Trophoblast cell (in vitro differentiated cells and primary cell): ENCODE measurements at regions not wholly inside any gene's neighbourhood (a gene's known extent, or its start where the extent isn't known, plus 50 kb on each side); places are given as distances from the start of the nearest gene placed in this dataset.

ENCODE experiments used
- DNase-seq, 2 donors: peaks; one replicate each; pipeline ENCODE4 v3.0.0-alpha.2; 2016
- H2AFZ ChIP-seq: 2 replicates; pipeline ENCODE4 v1.6.1; 2013; ENCODE audit warnings: low read length, moderate library complexity, mild to moderate bottlenecking; ENCODE audit not compliant: insufficient read depth, poor library complexity
- H2AK5ac ChIP-seq: 2 replicates; pipeline ENCODE4 v1.6.1; 2013; ENCODE audit warnings: mild to moderate bottlenecking, low read length
- H2BK120ac ChIP-seq: 2 replicates; pipeline ENCODE4 v1.6.1; 2013; ENCODE audit warnings: low read length, mild to moderate bottlenecking, moderate library complexity; ENCODE audit not compliant: insufficient read depth, poor library complexity
- H2BK12ac ChIP-seq: 2 replicates; pipeline ENCODE4 v1.6.1; 2013; ENCODE audit warnings: mild to moderate bottlenecking, low read length, moderate library complexity
- H2BK5ac ChIP-seq: 2 replicates; pipeline ENCODE4 v1.6.1; 2013; ENCODE audit warnings: low read length, low read depth, moderate library complexity, mild to moderate bottlenecking; ENCODE audit not compliant: poor library complexity
- H3K14ac ChIP-seq: 2 replicates; pipeline ENCODE4 v1.6.1; 2013; ENCODE audit warnings: mild to moderate bottlenecking, low read length
- H3K18ac ChIP-seq: 2 replicates; pipeline ENCODE4 v1.6.1; 2013; ENCODE audit warnings: mild to moderate bottlenecking, low read length
- H3K23ac ChIP-seq: 2 replicates; pipeline ENCODE4 v1.6.1; 2013; ENCODE audit warnings: low read length
- H3K27ac ChIP-seq: 2 replicates; pipeline ENCODE4 v1.5.1; 2013; ENCODE audit warnings: low read depth, mild to moderate bottlenecking, inconsistent platforms, low read length, moderate library complexity
- H3K27me3 ChIP-seq: 2 replicates; pipeline ENCODE4 v1.6.1; 2013; ENCODE audit warnings: inconsistent platforms, mild to moderate bottlenecking, low read length, moderate library complexity; ENCODE audit not compliant: insufficient read depth
- H3K36me3 ChIP-seq, 2 experiments: 1 replicate in 1 of 2; 2 replicates in 1 of 2; pipeline ENCODE4 v1.6.1; 2013; ENCODE audit warnings: low read length in 2 of 2, mild to moderate bottlenecking in 2 of 2, moderate library complexity in 1 of 2; ENCODE audit not compliant: insufficient read depth in 2 of 2, control insufficient read depth in 1 of 2
- H3K4ac ChIP-seq: 2 replicates; pipeline ENCODE4 v1.6.1; 2013; ENCODE audit warnings: low read depth, mild to moderate bottlenecking, low read length, moderate library complexity
- H3K4me1 ChIP-seq, 2 experiments: 1 replicate in 1 of 2; 2 replicates in 1 of 2; pipeline ENCODE4 v1.6.1; 2013; ENCODE audit warnings: low read length in 2 of 2, mild to moderate bottlenecking in 2 of 2, moderate library complexity in 1 of 2; ENCODE audit not compliant: insufficient read depth in 2 of 2, control insufficient read depth in 1 of 2
- H3K4me2 ChIP-seq: 2 replicates; pipeline ENCODE4 v1.6.1; 2013; ENCODE audit warnings: inconsistent platforms, mild to moderate bottlenecking, low read length, moderate library complexity
- H3K4me3 ChIP-seq: 2 replicates; pipeline ENCODE4 v1.5.1; 2013; ENCODE audit warnings: mild to moderate bottlenecking, low read depth, low read length, inconsistent platforms
- H3K79me1 ChIP-seq: one replicate; pipeline ENCODE4 v1.6.1; 2013; ENCODE audit warnings: low read length
- H3K79me2 ChIP-seq: 2 replicates; pipeline ENCODE4 v1.6.1; 2013; ENCODE audit warnings: low read length, mild to moderate bottlenecking; ENCODE audit not compliant: control insufficient read depth, insufficient read depth, poor library complexity
- H3K9ac ChIP-seq: 2 replicates; pipeline ENCODE4 v1.6.1; 2013; ENCODE audit warnings: mild to moderate bottlenecking, low read length
- H3K9me3 ChIP-seq: 2 replicates; pipeline ENCODE4 v1.6.1; 2013; ENCODE audit warnings: low read depth, mild to moderate bottlenecking, control low read depth, inconsistent platforms, low read length; ENCODE audit not compliant: insufficient read depth
- H4K12ac ChIP-seq: 2 replicates; pipeline ENCODE4 v1.6.1; 2013; ENCODE audit warnings: low read depth, mild to moderate bottlenecking, low read length, moderate library complexity
- H4K8ac ChIP-seq: 2 replicates; pipeline ENCODE4 v1.6.1; 2013; ENCODE audit warnings: low read depth, mild to moderate bottlenecking, low read length, moderate library complexity
- H4K91ac ChIP-seq: one replicate; pipeline ENCODE4 v1.6.1; 2013; ENCODE audit warnings: low read depth, mild to moderate bottlenecking, low read length, moderate library complexity
- WGBS: extraction: QIAGEN DNeasy Blood & Tissue Kit; methylation state at CpG from one replicate; pipeline ENCODE4 v1.1.7; 2013; ENCODE audit warnings: missing lambda C conversion rate; ENCODE audit not compliant: insufficient read length, insufficient coverage; ENCODE audit errors: extremely low coverage; 5-methylcytosine and 5-hydroxymethylcytosine counted together

DNA sequence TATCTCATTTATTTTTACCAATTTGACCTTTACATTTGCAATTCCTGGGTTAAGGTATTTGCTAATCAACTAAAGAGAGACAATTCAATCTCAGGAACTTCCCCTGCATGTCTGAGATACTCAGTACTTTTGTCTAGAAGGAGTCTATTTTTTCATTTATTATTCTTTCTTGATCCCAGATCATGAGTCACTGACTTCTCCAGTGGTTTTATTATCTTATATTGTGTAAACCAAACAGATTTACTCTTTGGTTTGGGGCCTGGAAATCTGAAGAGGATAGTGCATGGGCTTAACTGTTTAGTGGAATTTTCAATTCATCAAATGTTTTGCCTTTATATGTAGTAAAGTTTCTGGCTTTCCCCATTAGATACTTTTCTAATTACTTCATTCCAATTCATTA is 185.4 kb downstream of the ALG10B start:
- no peak overlapping the region for H3K4me2 ChIP-seq

DNA sequence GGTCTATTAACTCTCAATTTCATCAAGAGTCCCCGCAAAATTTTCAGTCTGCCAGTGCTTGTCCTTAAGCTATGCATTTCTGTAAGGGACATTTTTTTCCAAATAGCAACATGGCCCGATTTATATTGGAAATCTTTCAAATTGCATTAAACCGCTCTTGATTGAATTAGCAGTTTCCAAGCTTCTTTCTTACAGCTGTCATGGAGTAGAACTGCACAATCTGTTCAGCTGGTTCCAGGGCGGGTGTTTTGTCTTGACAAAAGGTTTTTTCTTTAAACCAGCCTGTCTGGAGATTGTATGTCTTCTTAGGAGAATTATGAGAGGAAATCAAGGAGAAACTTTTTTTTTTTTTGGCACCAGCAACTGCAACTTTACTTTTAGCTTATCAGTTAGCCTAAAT is 185.8 kb downstream of the ALG10B start:
- Histone ChIP-seq H4K91ac (no peak overlapping the region), H2BK5ac (no peak overlapping the region), H3K36me3 (no peaks in the 10 kb centered on the region), H3K79me1 (no peaks in the 10 kb centered on the region), H3K18ac (no peak overlapping the region), H3K9ac (no peak overlapping the region), H3K14ac (no peak overlapping the region), H3K9me3 (no peaks in the 10 kb centered on the region), H2AK5ac (no peak overlapping the region), H3K4me2 (no peak overlapping the region), H3K79me2 (no peaks in the 10 kb centered on the region), H3K27ac (no peak overlapping the region), H3K27me3 (no peaks in the 10 kb centered on the region), H3K23ac (no peak overlapping the region), H2AFZ (no peak overlapping the region), H2BK120ac (no peak overlapping the region), H3K4me1 (no peaks in the 10 kb centered on the region), H3K4me3 (no peak overlapping the region), H4K12ac (no peak overlapping the region), H2BK12ac (no peak overlapping the region), H3K4ac (no peak overlapping the region), H4K8ac (no peak overlapping the region)
- no CpG with 5 or more reads among the region's 4 CpGs for WGBS
- DNase-seq: no peak

More for the DNA sequence above, 185.4 kb downstream of the ALG10B start:
- Histone ChIP-seq H3K4me3 (no peak overlapping the region), H3K36me3 (no peaks in the 10 kb centered on the region), H3K23ac (no peak overlapping the region), H2BK5ac (no peak overlapping the region), H3K9me3 (no peaks in the 10 kb centered on the region), H3K14ac (no peak overlapping the region), H4K91ac (no peak overlapping the region), H2BK120ac (no peak overlapping the region), H3K79me2 (no peaks in the 10 kb centered on the region), H4K12ac (no peak overlapping the region), H3K9ac (no peak overlapping the region), H2BK12ac (no peak overlapping the region), H2AFZ (no peak overlapping the region), H3K4me1 (no peaks in the 10 kb centered on the region), H3K79me1 (no peaks in the 10 kb centered on the region), H3K18ac (no peak overlapping the region), H4K8ac (no peak overlapping the region), H3K27me3 (no peaks in the 10 kb centered on the region), H3K27ac (no peak overlapping the region), H3K4ac (no peak overlapping the region), H2AK5ac (no peak overlapping the region)
- DNase-seq: no peak

- Histone ChIP-seq H3K79me2 (no peaks in the 10 kb centered on the region), H3K4ac (no peak overlapping the region), H4K12ac (no peak overlapping the region), H2BK5ac (no peak overlapping the region), H4K8ac (no peak overlapping the region), H3K18ac (no peak overlapping the region), H2AFZ (no peak overlapping the region), H4K91ac (no peak overlapping the region), H2AK5ac (no peak overlapping the region), H3K4me3 (no peak overlapping the region), H3K36me3 (no peaks in the 10 kb centered on the region), H3K9me3 (no peaks in the 10 kb centered on the region), H3K4me2 (no peak overlapping the region), H2BK12ac (no peak overlapping the region), H3K27me3 (no peaks in the 10 kb centered on the region), H3K9ac (no peak overlapping the region), H3K27ac (no peak overlapping the region), H3K23ac (no peak overlapping the region), H3K79me1 (no peaks in the 10 kb centered on the region), H3K4me1 (no peaks in the 10 kb centered on the region), H3K14ac (no peak overlapping the region), H2BK120ac (no peak overlapping the region)
- no CpG with 5 or more reads among the region's 7 CpGs for WGBS
- no peak for DNase-seq
These were observed 191.3 kb downstream of the ALG10B start for GRCh38 chr12:38507839-38508238.

GRCh38 chr12:38508246-38508645 is 191.7 kb downstream of the ALG10B start:
- Histone ChIP-seq H3K23ac (no peak overlapping the region), H2AK5ac (no peak overlapping the region), H4K8ac (no peak overlapping the region), H3K9ac (no peak overlapping the region), H3K36me3 (no peaks in the 10 kb centered on the region), H3K4me2 (no peak overlapping the region), H3K4ac (no peak overlapping the region), H3K27ac (no peak overlapping the region), H4K91ac (no peak overlapping the region), H3K14ac (no peak overlapping the region), H3K4me1 (no peaks in the 10 kb centered on the region), H2BK120ac (no peak overlapping the region), H4K12ac (no peak overlapping the region), H3K79me1 (no peaks in the 10 kb centered on the region), H3K18ac (no peak overlapping the region), H3K79me2 (no peaks in the 10 kb centered on the region), H2BK12ac (no peak overlapping the region), H2BK5ac (no peak overlapping the region), H3K27me3 (no peaks in the 10 kb centered on the region), H2AFZ (no peak overlapping the region), H3K4me3 (no peak overlapping the region), H3K9me3 (no peaks in the 10 kb centered on the region)
- DNase-seq: no peak
- no CpG with 5 or more reads among the region's 5 CpGs for WGBS

- Histone ChIP-seq H3K23ac (no peak overlapping the region), H3K79me2 (no peaks in the 10 kb centered on the region), H2BK12ac (no peak overlapping the region), H2BK5ac (no peak overlapping the region), H3K79me1 (no peaks in the 10 kb centered on the region), H3K4ac (no peak overlapping the region), H3K18ac (no peak overlapping the region), H2BK120ac (no peak overlapping the region), H3K4me1 (no peaks in the 10 kb centered on the region), H3K9me3 (no peaks in the 10 kb centered on the region), H3K36me3 (no peaks in the 10 kb centered on the region), H4K12ac (no peak overlapping the region), H3K27ac (no peak overlapping the region), H4K91ac (no peak overlapping the region), H3K4me2 (no peak overlapping the region), H4K8ac (no peak overlapping the region), H3K14ac (no peak overlapping the region), H3K9ac (no peak overlapping the region), H3K4me3 (no peak overlapping the region), H3K27me3 (no peaks in the 10 kb centered on the region), H2AFZ (no peak overlapping the region), H2AK5ac (no peak overlapping the region)
- no peak for DNase-seq
These were observed 199.3 kb downstream of the ALG10B start for GRCh38 chr12:38515912-38516311.
